NCI-H748 treated with DMSO at 0.1 percent for 48 hours (cell line): ENCODE measurements at regions not wholly inside any gene's neighbourhood (a gene's known extent, or its start where the extent isn't known, plus 50 kb on each side); places are given as distances from the start of the nearest gene placed in this dataset.
A peak's percentile ranks its signal among the peaks of the same experiment; 100 is the strongest.

Experiments
- DNase-seq: peaks from one replicate; lab custom pipeline; 2025; lab: John Stamatoyannopoulos, UW

GRCh38 chr10:29962166-29962850 lies 97.1 kb downstream of the JCAD start:
- peak; percentile 9 for DNase-seq

GRCh38 chr10:29961351-29961750 lies 98.0 kb downstream of the JCAD start:
- no peak for DNase-seq

GRCh38 chr10:29960261-29960660 lies 99.1 kb downstream of the JCAD start:
- no peak for DNase-seq

- no peak for DNase-seq
Measured at GRCh38 chr10:29959586-29959985, 99.8 kb downstream of the JCAD start.

- DNase-seq: no peak
Measured at GRCh38 chr10:29958440-29958839, 100.9 kb downstream of the JCAD start.

- no peak for DNase-seq
Measured at GRCh38 chr10:29957907-29958331, 101.5 kb downstream of the JCAD start.

GRCh38 chr10:29957236-29957635 lies 102.2 kb downstream of the JCAD start:
- DNase-seq: no peak

GRCh38 chr10:29956335-29956924 lies 103.0 kb downstream of the JCAD start:
- no peak for DNase-seq

GRCh38 chr10:29955329-29955935 lies 104.0 kb downstream of the JCAD start:
- DNase-seq: no peak

- DNase-seq: no peak
Measured at GRCh38 chr10:29951441-29951931, 107.9 kb downstream of the JCAD start.

- no peak for DNase-seq
Measured at GRCh38 chr10:29950391-29950790, 109.0 kb downstream of the JCAD start.

- DNase-seq: no peak
Measured at GRCh38 chr10:29949411-29950011, 109.9 kb downstream of the JCAD start.

- no peak for DNase-seq
Measured at GRCh38 chr10:29948881-29949355, 110.5 kb downstream of the JCAD start.

- DNase-seq: no peak
Measured at GRCh38 chr10:29947701-29948060, 111.7 kb downstream of the JCAD start.

GRCh38 chr10:29946953-29947700 lies 112.3 kb downstream of the JCAD start:
- DNase-seq: no peak

GRCh38 chr10:29946614-29946952 lies 112.8 kb downstream of the JCAD start:
- no peak for DNase-seq

GRCh38 chr10:29941476-29941875 lies 117.9 kb downstream of the JCAD start:
- DNase-seq: no peak

GRCh38 chr10:29932991-29933390 lies 126.4 kb downstream of the JCAD start:
- no peak for DNase-seq

- no peak for DNase-seq
Measured at GRCh38 chr10:29931833-29932232, 127.6 kb downstream of the JCAD start.

GRCh38 chr10:29929006-29929405 lies 130.4 kb downstream of the JCAD start:
- DNase-seq: no peak

GRCh38 chr10:29926693-29927048 lies 132.7 kb downstream of the JCAD start:
- DNase-seq: no peak
